GM18519 (cell line): ENCODE measurements at regions not wholly inside any gene's neighbourhood (a gene's known extent, or its start where the extent isn't known, plus 50 kb on each side); places are given as distances from the start of the nearest gene placed in this dataset.

ENCODE experiments used
- ATAC-seq: cut with Tn5 transposase; IDR thresholded peaks from one replicate; pipeline ENCODE4 v1.9.1; 2021; ENCODE audit warnings: mild to moderate bottlenecking, moderate library complexity; ENCODE audit not compliant: unreplicated experiment, low FRiP score

- no peak for ATAC-seq
Observed at GRCh38 chr22:49267996-49268395, 559.7 kb downstream of the BRD1 start.

DNA sequence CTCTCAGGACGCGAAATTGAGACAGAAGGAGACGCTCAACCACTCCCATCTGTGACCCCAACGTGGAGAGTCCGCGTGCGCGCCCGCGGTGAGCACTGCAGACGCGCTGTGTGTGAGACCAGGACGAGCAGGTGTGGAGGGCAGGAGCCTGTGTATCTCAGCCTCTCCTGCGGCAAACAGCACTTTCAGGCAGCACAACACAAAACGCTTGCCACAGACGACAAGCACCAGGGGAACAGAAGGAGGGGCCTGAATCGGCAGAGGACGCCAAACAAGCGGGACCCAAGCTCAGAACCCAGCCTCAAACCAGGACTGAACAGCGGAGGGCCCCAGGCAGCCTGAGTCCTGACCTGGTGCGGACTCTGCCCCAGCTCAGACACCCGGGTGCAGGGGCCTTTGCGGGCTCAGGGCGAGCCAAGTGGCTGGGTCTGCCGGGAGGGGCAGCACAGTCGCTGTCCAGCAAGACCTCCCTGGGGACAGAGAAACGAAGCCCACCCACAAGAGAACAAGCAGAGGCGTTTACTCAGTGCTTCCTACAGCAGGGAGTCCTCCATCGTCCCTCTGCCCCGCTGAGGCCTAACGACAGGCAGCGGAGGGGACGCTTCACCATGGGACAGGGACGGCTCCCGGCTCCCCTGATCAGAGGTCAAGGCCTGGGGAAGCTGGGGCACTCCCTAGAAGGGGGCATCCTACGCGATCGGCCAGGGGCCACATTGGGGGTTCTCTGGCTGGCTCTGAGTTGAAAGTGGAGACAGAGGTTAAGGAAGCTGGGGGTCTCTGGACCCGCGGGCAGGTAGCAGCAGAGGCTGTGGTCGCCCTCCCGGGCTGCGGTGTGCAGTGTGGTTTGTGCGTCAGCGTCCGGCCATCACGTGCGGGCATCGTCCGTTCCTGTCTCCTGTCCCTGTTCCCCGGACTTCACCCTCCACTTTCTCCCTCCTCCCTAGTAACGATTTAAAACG lies 560.8 kb downstream of the BRD1 start:
- no peak for ATAC-seq

GRCh38 chr22:49264696-49265095 lies 563.0 kb downstream of the BRD1 start:
- no peak for ATAC-seq

- ATAC-seq, result no peak
Observed at GRCh38 chr22:49263101-49263500, 564.6 kb downstream of the BRD1 start.

GRCh38 chr22:49262167-49262566 lies 565.5 kb downstream of the BRD1 start:
- ATAC-seq, result no peak

- no peak for ATAC-seq
Observed at GRCh38 chr22:49261616-49262015, 566.1 kb downstream of the BRD1 start.

DNA sequence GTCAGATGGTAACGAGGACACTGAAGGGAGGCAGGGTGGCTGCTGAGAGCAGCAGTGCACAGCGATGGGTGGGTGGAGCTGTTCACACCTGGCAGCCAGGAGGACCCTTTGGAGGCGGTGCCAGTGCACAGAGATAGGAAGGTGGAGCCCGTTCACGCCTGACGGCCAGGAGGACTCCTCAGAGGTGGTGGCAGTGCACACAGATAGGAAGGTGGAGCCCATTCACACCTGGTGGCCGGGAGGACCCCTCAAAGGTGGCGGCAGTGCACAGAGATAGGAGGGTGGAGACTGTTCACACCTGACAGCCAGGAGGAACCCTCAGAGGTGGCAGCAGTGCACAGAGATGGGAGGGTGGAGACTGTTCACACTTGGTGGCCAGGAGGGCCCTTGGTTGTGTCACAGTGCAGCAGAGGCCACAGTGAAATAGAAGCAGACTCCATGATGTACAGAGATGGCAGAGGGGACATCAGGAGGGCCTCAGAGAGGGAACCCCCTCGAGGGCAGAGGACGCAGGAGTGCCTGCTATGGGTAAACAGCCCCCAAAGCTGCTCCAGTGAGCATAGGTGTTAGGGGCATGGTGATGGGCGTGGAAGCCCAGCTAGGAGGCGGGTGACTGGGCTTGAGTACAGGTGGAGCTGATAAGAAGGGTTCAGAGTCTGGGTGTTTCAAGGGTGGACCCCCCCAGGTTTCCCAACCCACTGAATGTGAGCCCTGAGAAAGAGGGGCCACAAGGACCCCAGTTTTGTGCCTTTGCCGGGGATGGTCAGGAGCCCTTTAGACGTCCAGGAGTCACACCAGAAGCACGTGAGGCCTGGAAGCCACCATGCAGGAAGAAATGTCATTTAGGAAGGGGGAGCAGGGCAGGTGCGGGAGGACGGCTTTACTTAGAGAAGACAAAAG lies 566.7 kb downstream of the BRD1 start:
- ATAC-seq, result no peak

- ATAC-seq, result no peak
Observed at GRCh38 chr22:49259839-49260615, 567.6 kb downstream of the BRD1 start.

DNA sequence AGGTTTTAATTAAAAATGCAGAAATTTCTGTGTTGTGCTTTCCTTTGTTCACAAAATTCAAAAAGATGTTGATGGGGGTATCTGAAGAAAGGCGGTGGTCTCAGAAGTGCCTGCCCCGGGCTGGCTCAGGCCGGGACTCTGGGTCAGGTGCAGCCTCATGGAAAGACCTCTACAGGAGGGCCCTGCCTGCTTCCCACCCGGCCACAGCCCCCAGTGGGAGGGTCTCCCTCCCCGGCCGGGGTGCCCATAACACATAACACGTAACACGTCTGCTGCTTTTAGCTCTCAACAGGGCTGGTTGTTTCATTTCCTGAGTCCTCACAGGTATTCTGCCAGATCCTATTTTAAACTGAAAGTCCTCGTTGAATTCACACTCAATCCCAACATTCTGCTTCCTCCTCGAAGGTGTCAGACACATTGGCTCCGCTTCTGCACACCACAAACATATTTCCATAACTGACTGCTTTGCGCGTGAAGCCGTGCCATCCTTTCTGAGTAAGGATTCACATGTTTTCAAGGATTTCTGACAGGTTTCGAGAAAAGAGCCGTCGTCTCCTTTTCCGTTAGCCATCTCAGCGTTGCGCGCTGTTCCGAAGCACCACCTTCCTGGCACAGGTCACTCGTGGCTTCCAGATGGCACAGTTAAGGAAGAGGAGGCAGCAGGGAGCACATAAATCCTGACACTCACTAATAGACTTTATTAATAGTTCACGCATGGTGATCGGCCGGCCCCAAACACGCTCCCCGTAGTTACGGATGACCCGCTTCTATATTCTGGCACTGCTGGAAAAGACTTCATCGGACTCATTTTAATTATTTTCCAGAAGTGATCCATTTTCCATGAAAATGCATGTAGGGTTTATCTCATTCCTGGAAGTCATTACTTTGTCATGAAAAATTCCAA lies 569.3 kb downstream of the BRD1 start:
- no peak for ATAC-seq

- ATAC-seq, result no peak
Observed at GRCh38 chr22:49257551-49257961, 570.1 kb downstream of the BRD1 start.

DNA sequence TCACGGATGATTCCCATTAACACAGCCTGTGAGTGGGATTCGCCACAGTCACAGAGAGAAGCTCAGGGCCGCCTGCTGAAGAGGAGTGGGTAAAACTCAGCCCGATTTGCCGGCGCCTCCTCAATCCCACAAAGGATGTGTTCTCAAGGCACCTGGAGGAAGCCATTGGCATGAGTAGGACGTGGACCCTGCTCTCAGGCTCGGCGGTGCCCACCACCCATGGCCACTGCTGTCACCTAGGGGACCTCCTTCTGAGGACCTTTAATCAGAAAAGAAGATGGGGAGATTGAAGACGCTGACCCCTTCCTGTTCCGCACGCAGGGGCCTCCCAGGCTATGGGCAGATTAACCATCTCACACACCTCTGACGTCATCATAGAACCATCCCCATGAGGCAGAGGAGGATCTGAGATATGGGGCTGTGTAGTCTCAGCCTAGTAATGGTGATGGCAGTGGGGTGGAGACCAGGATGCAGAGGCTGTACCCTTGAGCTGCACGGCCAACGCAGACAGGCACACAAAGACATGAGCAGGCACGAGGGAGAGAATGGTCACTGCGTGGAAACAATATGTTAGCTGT lies 571.8 kb downstream of the BRD1 start:
- no peak for ATAC-seq

GRCh38 chr22:49255154-49255553 lies 572.5 kb downstream of the BRD1 start:
- ATAC-seq, result no peak

DNA sequence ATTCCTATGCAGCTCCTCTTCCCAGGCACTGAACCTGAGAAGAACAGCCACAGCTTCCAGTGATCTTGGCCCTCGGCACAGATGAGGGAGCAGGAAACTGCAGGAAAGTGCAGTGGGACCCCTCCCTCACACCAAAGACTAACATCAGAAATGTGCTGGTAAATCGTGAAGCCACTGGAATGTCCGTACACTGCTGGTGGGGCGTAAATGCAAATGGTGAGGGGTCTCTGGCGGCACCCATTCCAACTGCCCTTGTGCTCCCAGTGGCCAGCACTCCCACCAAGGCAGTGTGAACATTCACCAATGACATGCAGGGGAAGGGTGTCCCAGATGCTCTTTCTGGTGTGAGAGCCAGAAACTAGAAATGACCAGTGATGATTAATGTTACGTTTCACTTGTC lies 574.0 kb downstream of the BRD1 start:
- no peak for ATAC-seq

- ATAC-seq, result no peak
Observed at GRCh38 chr22:49251371-49251770, 576.3 kb downstream of the BRD1 start.

- no peak for ATAC-seq
Observed at GRCh38 chr22:49247194-49247924, 580.3 kb downstream of the BRD1 start.

- no peak for ATAC-seq
Observed at GRCh38 chr22:49244466-49245420, 582.9 kb downstream of the BRD1 start.

DNA sequence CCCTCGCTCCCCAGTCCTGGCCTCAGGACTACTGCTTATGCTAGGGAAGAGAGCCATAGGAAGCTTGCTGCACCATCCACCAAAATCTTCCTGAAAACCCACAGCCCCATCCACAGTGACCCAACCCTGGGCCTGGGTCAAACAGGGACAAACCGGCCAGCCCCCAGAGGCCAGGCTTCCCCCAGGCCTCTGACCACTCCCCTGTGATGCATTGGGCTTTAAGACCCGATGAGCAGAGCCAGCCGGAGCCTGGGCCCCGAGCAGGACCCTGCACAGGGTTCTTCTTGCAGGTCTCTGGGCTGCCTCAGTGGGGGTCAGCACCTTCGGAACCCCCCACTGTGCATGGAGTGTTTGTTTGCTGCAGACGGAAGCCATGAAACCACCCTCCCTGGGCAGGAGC lies 583.7 kb downstream of the BRD1 start:
- ATAC-seq, result no peak
